Mesendoderm (in vitro differentiated cells): ENCODE measurements at regions not wholly inside any gene's neighbourhood (a gene's known extent, or its start where the extent isn't known, plus 50 kb on each side); places are given as distances from the start of the nearest gene placed in this dataset.

ENCODE experiments used
- DNase-seq: peaks from one replicate; pipeline ENCODE4 v3.0.0; 2013
- H2AK5ac ChIP-seq: 2 replicates; pipeline ENCODE4 v1.6.1; 2013; ENCODE audit warnings: low read length, inconsistent platforms
- H2BK120ac ChIP-seq: 2 replicates; pipeline ENCODE4 v1.6.1; 2013; ENCODE audit warnings: low read depth, mild to moderate bottlenecking, low read length, moderate library complexity, mixed read lengths
- H2BK15ac ChIP-seq: replicated peaks from 2 replicates; pipeline ENCODE4 v1.6.1; 2013; ENCODE audit warnings: low read depth, mild to moderate bottlenecking, moderate library complexity
- H2BK5ac ChIP-seq: 2 replicates; pipeline ENCODE4 v1.6.1; 2013; ENCODE audit warnings: low read length, inconsistent platforms
- H3K18ac ChIP-seq: 2 replicates; pipeline ENCODE4 v1.6.1; 2013; ENCODE audit warnings: mild to moderate bottlenecking, low read length, mixed read lengths
- H3K23ac ChIP-seq: one replicate; pipeline ENCODE4 v1.6.1; 2013; ENCODE audit warnings: low read length
- H3K27ac ChIP-seq: 2 replicates; pipeline ENCODE4 v1.5.1; 2013; ENCODE audit warnings: low read depth, mild to moderate bottlenecking, inconsistent platforms, low read length, moderate library complexity
- H3K27me3 ChIP-seq: 2 replicates; pipeline ENCODE4 v1.6.1; 2013; ENCODE audit warnings: low read length, control low read depth, mild to moderate bottlenecking, inconsistent platforms; ENCODE audit not compliant: insufficient read depth, poor library complexity
- H3K36me3 ChIP-seq: 2 replicates; pipeline ENCODE4 v1.6.1; 2013; ENCODE audit warnings: low read length, inconsistent platforms; ENCODE audit not compliant: control insufficient read depth, insufficient read depth
- H3K4ac ChIP-seq: one replicate; pipeline ENCODE4 v1.6.1; 2013; ENCODE audit warnings: low read depth, mild to moderate bottlenecking, low read length, moderate library complexity
- H3K4me1 ChIP-seq: 2 replicates; pipeline ENCODE4 v1.6.1; 2013; ENCODE audit warnings: low read depth, low read length, inconsistent platforms; ENCODE audit not compliant: control insufficient read depth
- H3K4me2 ChIP-seq: 2 replicates; pipeline ENCODE4 v1.6.1; 2013; ENCODE audit warnings: low read length
- H3K4me3 ChIP-seq: 2 replicates; pipeline ENCODE4 v1.5.1; 2013; ENCODE audit warnings: mild to moderate bottlenecking, low read length
- H3K56ac ChIP-seq: one replicate; pipeline ENCODE4 v1.6.1; 2013; ENCODE audit warnings: low read length
- H3K79me1 ChIP-seq: 2 replicates; pipeline ENCODE4 v1.6.1; 2013; ENCODE audit warnings: low read length, inconsistent platforms
- H3K79me2 ChIP-seq: 2 replicates; pipeline ENCODE4 v1.6.1; 2013; ENCODE audit warnings: mild to moderate bottlenecking, low read length; ENCODE audit not compliant: control insufficient read depth, insufficient read depth
- H3K9ac ChIP-seq: 2 replicates; pipeline ENCODE4 v1.6.1; 2013; ENCODE audit warnings: low read length, inconsistent platforms
- H4K5ac ChIP-seq: one replicate; pipeline ENCODE4 v1.6.1; 2013; ENCODE audit warnings: low read length
- H4K8ac ChIP-seq: one replicate; pipeline ENCODE4 v1.6.1; 2013; ENCODE audit warnings: low read depth, mild to moderate bottlenecking, control low read depth, low read length, moderate library complexity
- WGBS: extraction: QIAGEN DNeasy Blood & Tissue Kit; methylation state at CpG from one replicate; pipeline ENCODE4 v1.1.7; 2013; ENCODE audit warnings: low lambda C conversion rate, missing lambda C conversion rate; ENCODE audit not compliant: insufficient coverage; ENCODE audit errors: extremely low coverage; 5-methylcytosine and 5-hydroxymethylcytosine counted together

DNA sequence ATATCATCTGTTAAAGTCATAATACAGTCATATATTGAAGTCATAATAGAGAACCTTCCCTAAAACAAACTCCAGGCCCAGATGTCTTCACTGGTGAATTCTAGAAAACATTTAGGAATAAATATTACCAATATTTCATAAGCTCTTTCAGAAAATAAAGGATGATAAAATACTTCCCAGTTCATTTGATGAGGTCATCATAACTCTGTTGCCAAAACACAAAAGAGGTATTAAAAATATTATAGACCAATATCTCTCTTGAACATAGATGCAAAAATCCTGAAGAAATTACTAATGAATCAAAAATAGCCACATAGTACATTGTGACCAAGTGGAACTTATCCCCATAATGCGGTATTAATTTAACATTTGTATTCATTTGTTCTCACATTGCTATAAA is 132.4 kb upstream of the ZP4 start:
- H3K4me3 ChIP-seq, result no peak overlapping the region
- no peak overlapping the region for H4K5ac ChIP-seq
- no CpG with 5 or more reads among the region's 1 CpG for WGBS

DNA sequence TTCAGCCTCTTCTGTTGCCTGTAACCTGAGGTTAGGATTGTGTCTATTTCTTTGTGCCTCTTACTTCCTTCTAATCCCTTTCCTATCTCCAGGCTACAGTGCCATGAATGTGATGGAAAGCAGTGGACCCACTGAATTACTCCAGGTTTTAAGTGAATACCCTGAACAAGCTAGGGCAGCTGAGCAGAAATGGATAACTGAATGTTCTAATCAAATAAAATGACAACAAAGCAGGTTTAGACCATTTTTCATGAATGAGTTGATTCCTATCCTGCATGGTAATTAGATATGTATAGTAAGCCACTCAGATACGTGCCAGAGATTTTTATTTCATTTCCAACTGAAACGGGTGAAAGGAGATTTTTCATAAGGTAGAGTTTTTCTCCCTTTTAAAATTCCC is 127.5 kb upstream of the ZP4 start:
- Histone ChIP-seq H3K56ac (no peak overlapping the region), H2BK15ac (no peak overlapping the region), H3K4me1 (no peaks in the 10 kb centered on the region), H3K23ac (no peak overlapping the region), H4K8ac (no peak overlapping the region), H2BK120ac (no peak overlapping the region), H3K4me3 (no peak overlapping the region), H3K9ac (no peak overlapping the region), H3K4ac (no peak overlapping the region), H3K27ac (no peak overlapping the region), H4K5ac (no peak overlapping the region), H3K79me1 (no peaks in the 10 kb centered on the region), H3K36me3 (no peaks in the 10 kb centered on the region), H2AK5ac (no peak overlapping the region), H3K79me2 (no peaks in the 10 kb centered on the region), H3K4me2 (no peak overlapping the region), H3K27me3 (no peaks in the 10 kb centered on the region), H3K18ac (no peak overlapping the region), H2BK5ac (no peak overlapping the region)
- WGBS, result no CpG with 5 or more reads among the region's 2 CpGs
- DNase-seq, result no peak

More for the DNA sequence above, 132.4 kb upstream of the ZP4 start:
- Histone ChIP-seq H3K36me3 (no peaks in the 10 kb centered on the region), H3K9ac (no peak overlapping the region), H2BK120ac (no peak overlapping the region), H4K8ac (no peak overlapping the region), H3K18ac (no peak overlapping the region), H3K4me2 (no peak overlapping the region), H3K4ac (no peak overlapping the region), H2BK5ac (no peak overlapping the region), H3K56ac (no peak overlapping the region), H2AK5ac (no peak overlapping the region), H3K23ac (no peak overlapping the region), H3K27me3 (no peaks in the 10 kb centered on the region), H3K79me1 (no peaks in the 10 kb centered on the region), H3K79me2 (no peaks in the 10 kb centered on the region), H2BK15ac (no peak overlapping the region), H3K4me1 (no peaks in the 10 kb centered on the region), H3K27ac (no peak overlapping the region)
- no peak for DNase-seq

DNA sequence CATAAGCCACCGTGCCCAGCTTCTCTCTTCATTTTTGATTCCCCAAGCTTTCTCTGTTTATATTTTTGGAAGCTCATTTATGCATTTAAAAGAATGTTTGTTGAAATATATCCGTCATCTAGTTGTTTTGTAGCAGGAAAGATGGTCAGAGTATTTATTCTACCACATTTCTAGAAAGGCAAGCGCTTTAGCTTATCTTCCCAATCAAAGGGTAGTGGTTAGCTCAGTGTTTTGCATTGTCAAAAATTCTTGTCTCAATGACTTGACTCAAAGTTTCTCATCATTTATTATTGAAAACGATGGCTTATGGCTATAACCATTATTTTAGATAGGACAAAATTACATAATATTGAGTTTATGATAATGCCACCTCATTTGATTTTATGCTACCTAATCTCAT is 116.1 kb upstream of the ZP4 start:
- H3K79me2 ChIP-seq, result no peaks in the 10 kb centered on the region
- no peak overlapping the region for H4K5ac ChIP-seq
- H3K36me3 ChIP-seq, result no peaks in the 10 kb centered on the region
- H2BK15ac ChIP-seq, result no peak overlapping the region
- H3K4me2 ChIP-seq, result no peak overlapping the region
- H3K27ac ChIP-seq, result no peak overlapping the region
- H3K4ac ChIP-seq, result no peak overlapping the region
- DNase-seq, result no peak
- H3K27me3 ChIP-seq, result no peaks in the 10 kb centered on the region
- no peaks in the 10 kb centered on the region for H3K79me1 ChIP-seq
- no peak overlapping the region for H2BK5ac ChIP-seq
- no peak overlapping the region for H3K23ac ChIP-seq
- no peak overlapping the region for H2BK120ac ChIP-seq
- no peaks in the 10 kb centered on the region for H3K4me1 ChIP-seq
- H3K9ac ChIP-seq, result no peak overlapping the region
- H3K4me3 ChIP-seq, result no peak overlapping the region
- WGBS, result no CpG with 5 or more reads among the region's 4 CpGs
- H3K18ac ChIP-seq, result no peak overlapping the region
- no peak overlapping the region for H3K56ac ChIP-seq
- H2AK5ac ChIP-seq, result no peak overlapping the region
- H4K8ac ChIP-seq, result no peak overlapping the region

DNA sequence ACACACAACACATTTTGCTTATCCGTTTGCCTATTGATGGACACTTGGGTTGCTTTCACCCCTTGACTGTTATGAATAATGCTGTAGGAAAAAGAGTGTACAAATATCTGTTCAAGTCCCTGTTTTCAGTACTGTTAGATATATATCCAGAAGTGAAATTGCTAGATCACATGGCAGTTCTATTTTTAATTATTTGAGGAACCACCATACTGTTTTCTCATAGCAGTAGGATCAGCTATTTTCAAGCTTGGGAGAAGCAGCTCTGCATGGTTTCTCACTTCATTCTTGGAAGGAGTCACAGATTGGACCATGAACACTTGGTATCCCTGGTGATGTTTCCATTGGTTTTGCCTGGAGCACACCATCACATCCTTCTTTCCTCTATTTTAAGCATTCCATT is 114.4 kb upstream of the ZP4 start:
- no peak overlapping the region for H4K5ac ChIP-seq
- no peak overlapping the region for H3K27ac ChIP-seq
- H3K4me3 ChIP-seq, result no peak overlapping the region
- DNase-seq, result no peak
- H3K23ac ChIP-seq, result no peak overlapping the region
- no peak overlapping the region for H2BK5ac ChIP-seq
- H3K4me1 ChIP-seq, result no peaks in the 10 kb centered on the region
- H3K27me3 ChIP-seq, result no peaks in the 10 kb centered on the region
- no peak overlapping the region for H3K4ac ChIP-seq
- no peak overlapping the region for H3K9ac ChIP-seq
- H3K56ac ChIP-seq, result no peak overlapping the region
- H2AK5ac ChIP-seq, result no peak overlapping the region
- H2BK120ac ChIP-seq, result no peak overlapping the region
- WGBS, result no CpG with 5 or more reads among the region's 1 CpG
- no peak overlapping the region for H2BK15ac ChIP-seq
- no peak overlapping the region for H4K8ac ChIP-seq
- H3K79me1 ChIP-seq, result no peaks in the 10 kb centered on the region
- no peak overlapping the region for H3K18ac ChIP-seq
- H3K36me3 ChIP-seq, result no peaks in the 10 kb centered on the region
- H3K79me2 ChIP-seq, result no peaks in the 10 kb centered on the region
- no peak overlapping the region for H3K4me2 ChIP-seq

DNA sequence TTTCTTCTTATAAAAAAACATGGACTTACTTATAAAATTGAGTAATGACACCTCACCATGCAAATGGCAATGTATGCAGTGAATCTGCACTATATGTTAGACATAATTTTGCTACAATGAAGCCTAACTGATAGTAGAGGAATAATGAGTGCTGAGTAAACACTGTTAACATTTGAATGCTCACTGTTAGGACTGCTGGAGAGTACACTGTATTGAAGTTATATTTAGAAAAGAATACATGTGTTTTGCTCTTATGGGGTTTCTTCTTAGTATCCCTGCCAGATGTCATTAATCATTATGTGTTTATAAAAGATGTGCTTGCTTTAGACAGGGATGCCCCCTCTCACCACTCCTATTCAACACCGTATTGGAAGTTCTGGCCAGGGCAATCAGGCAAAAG is 111.1 kb upstream of the ZP4 start:
- Histone ChIP-seq H3K4me3 (no peak overlapping the region), H3K18ac (no peak overlapping the region), H3K9ac (no peak overlapping the region), H2BK15ac (no peak overlapping the region), H3K27me3 (no peaks in the 10 kb centered on the region), H3K23ac (no peak overlapping the region), H3K4me1 (no peaks in the 10 kb centered on the region), H2AK5ac (no peak overlapping the region), H3K4me2 (no peak overlapping the region), H2BK120ac (no peak overlapping the region), H4K5ac (no peak overlapping the region), H4K8ac (no peak overlapping the region), H3K79me2 (no peaks in the 10 kb centered on the region), H3K4ac (no peak overlapping the region), H2BK5ac (no peak overlapping the region), H3K79me1 (no peaks in the 10 kb centered on the region), H3K56ac (no peak overlapping the region), H3K27ac (no peak overlapping the region), H3K36me3 (no peaks in the 10 kb centered on the region)
- no peak for DNase-seq
- no CpG with 5 or more reads among the region's 1 CpG for WGBS

DNA sequence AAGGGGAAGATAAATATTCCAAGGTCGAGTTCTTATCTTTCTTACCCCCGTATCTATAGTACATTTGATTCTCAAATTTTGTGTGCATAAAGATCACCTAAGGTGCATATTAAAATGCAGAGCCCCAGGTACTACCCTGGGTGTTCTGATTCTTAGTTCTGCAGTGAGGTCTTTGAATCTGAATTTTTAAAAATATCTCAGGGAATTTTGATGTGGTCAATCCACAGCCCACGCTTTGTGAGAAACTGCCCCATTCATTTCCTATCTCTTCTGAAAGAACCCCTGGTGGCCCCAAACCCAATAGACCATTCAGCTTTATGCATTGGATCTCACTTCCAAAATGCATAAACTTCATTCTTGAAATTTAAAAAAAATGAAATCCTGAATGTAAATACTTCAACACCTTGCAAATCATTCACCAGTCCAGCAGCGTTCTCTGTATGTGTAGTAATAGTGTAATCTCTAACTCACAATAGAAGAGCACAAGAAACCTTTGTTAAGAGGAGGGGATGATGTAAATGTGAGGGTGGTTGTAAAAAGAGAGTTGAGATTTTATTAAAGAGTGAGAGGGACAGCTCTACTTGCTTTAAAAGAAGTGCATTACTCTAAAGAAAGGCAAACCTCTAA is 108.8 kb upstream of the ZP4 start:
- H3K4me1 ChIP-seq, result no peaks in the 10 kb centered on the region
- H3K27ac ChIP-seq, result no peak overlapping the region
- no peak overlapping the region for H3K56ac ChIP-seq
- no peak overlapping the region for H2AK5ac ChIP-seq
- no peak overlapping the region for H3K23ac ChIP-seq
- no peak overlapping the region for H2BK15ac ChIP-seq
- no peaks in the 10 kb centered on the region for H3K79me1 ChIP-seq
- DNase-seq, result no peak
- H3K4me2 ChIP-seq, result no peak overlapping the region
- no peak overlapping the region for H3K4me3 ChIP-seq
- H4K5ac ChIP-seq, result no peak overlapping the region
- no CpG with 5 or more reads among the region's 4 CpGs for WGBS
- no peak overlapping the region for H2BK5ac ChIP-seq
- no peak overlapping the region for H3K9ac ChIP-seq
- no peaks in the 10 kb centered on the region for H3K27me3 ChIP-seq
- no peak overlapping the region for H2BK120ac ChIP-seq
- H4K8ac ChIP-seq, result no peak overlapping the region
- H3K79me2 ChIP-seq, result no peaks in the 10 kb centered on the region
- no peaks in the 10 kb centered on the region for H3K36me3 ChIP-seq
- H3K18ac ChIP-seq, result no peak overlapping the region
- H3K4ac ChIP-seq, result no peak overlapping the region
